Smooth muscle cell (in vitro differentiated cells): ENCODE measurements at regions not wholly inside any gene's neighbourhood (a gene's known extent, or its start where the extent isn't known, plus 50 kb on each side); places are given as distances from the start of the nearest gene placed in this dataset.
A peak's percentile ranks its signal among the peaks of the same experiment; 100 is the strongest.

ENCODE experiments used
- DNase-seq: peaks from one replicate; lab custom pipeline; 2025; ENCODE audit not compliant: unreplicated experiment; lab: John Stamatoyannopoulos, UW
- H2AFZ ChIP-seq: fragments of 200-600 bp; sonication (generic); 2 replicates; pipeline ENCODE4 v1.6.0; 2016; ENCODE audit warnings: antibody characterized with exemption, low read depth, mild to moderate bottlenecking
- H3F3A ChIP-seq: fragments of 200-600 bp; sonication (generic); 2 replicates; pipeline ENCODE4 v1.6.0; 2017; ENCODE audit warnings: antibody characterized with exemption, low read depth
- H3K27ac ChIP-seq: fragments of 200-600 bp; sonication (generic); 2 replicates; pipeline ENCODE4 v1.5.1; 2016; ENCODE audit warnings: low read depth, mild to moderate bottlenecking
- H3K27me3 ChIP-seq: fragments of 200-600 bp; sonication (generic); 2 replicates; pipeline ENCODE4 v1.6.1; 2016; ENCODE audit warnings: low read depth, mild to moderate bottlenecking
- H3K36me3 ChIP-seq: fragments of 200-600 bp; sonication (generic); 2 replicates; pipeline ENCODE4 v1.5.1; 2016; ENCODE audit warnings: low read depth
- H3K4me1 ChIP-seq: fragments of 200-600 bp; sonication (generic); 2 replicates; pipeline ENCODE4 v1.5.1; 2016; ENCODE audit warnings: low read depth
- H3K4me2 ChIP-seq: fragments of 200-600 bp; sonication (generic); 2 replicates; pipeline ENCODE4 v1.6.0; 2016; ENCODE audit warnings: mild to moderate bottlenecking
- H3K4me3 ChIP-seq: fragments of 200-600 bp; sonication (generic); 2 replicates; pipeline ENCODE4 v1.5.1; 2016; ENCODE audit warnings: mild to moderate bottlenecking
- H3K79me2 ChIP-seq: fragments of 200-600 bp; sonication (generic); 2 replicates; pipeline ENCODE4 v1.6.0; 2016; ENCODE audit warnings: low read depth, mild to moderate bottlenecking
- H3K9ac ChIP-seq: fragments of 200-600 bp; sonication (generic); 2 replicates; pipeline ENCODE4 v1.6.0; 2016; ENCODE audit warnings: low read depth
- H3K9me3 ChIP-seq: fragments of 200-600 bp; sonication (generic); replicated peaks from 2 replicates; pipeline ENCODE4 v1.5.1; 2016; ENCODE audit warnings: low read depth
- H4K20me1 ChIP-seq: fragments of 200-600 bp; sonication (generic); 2 replicates; pipeline ENCODE4 v1.6.0; 2016; ENCODE audit warnings: low read depth
- CTCF ChIP-seq: fragments of 200-600 bp; sonication (generic); IDR thresholded peaks from 2 replicates; pipeline ENCODE4 v1.5.1; 2017; ENCODE audit warnings: borderline replicate concordance, mild to moderate bottlenecking, antibody characterized with exemption; ENCODE audit not compliant: insufficient read depth, poor library complexity, severe bottlenecking
- WGBS: methylation state at CpG from one replicate; pipeline ENCODE4 v1.1.7; 2016; ENCODE audit warnings: low lambda C conversion rate; 5-methylcytosine and 5-hydroxymethylcytosine counted together

DNA sequence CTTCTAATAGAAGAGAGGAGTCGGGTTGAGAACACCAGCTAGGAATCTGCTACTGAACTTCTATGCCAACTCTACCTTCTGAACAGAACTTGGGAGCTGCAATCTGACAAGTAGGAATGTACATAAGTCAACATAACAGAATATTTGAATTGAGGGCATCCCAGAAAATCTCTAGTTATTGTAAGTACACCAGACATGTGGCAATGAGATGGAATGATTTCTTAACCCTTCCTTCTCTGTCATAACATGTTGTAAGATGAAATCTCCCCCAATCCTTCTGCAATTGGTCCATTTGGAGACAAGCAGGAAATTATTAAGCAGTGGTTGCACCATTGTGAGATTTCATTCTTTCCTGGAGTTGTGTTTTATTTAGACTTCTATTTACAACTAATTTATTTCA, 68.7 kb upstream of the TMPO start:
- Histone ChIP-seq H3K27ac (no peak overlapping the region), H3K4me1 (peaks cover 4% of the 10 kb centered on the region), H3K9me3 (no peaks in the 10 kb centered on the region), H3K9ac (no peak overlapping the region), H3F3A (no peaks in the 10 kb centered on the region), H3K4me3 (no peak overlapping the region), H4K20me1 (no peaks in the 10 kb centered on the region), H3K27me3 (no peaks in the 10 kb centered on the region), H3K4me2 (no peak overlapping the region), H3K79me2 (no peaks in the 10 kb centered on the region), H3K36me3 (no peaks in the 10 kb centered on the region), H2AFZ (no peak overlapping the region)
- 80% methylated on average over 1 of the region's 1 CpG for WGBS
- no peak for DNase-seq
- no peak for TF ChIP-seq CTCF

- Histone ChIP-seq H3F3A (no peaks in the 10 kb centered on the region), H4K20me1 (no peaks in the 10 kb centered on the region), H3K27me3 (no peaks in the 10 kb centered on the region), H2AFZ (no peak overlapping the region), H3K9me3 (no peaks in the 10 kb centered on the region), H3K9ac (no peak overlapping the region), H3K4me3 (no peak overlapping the region), H3K27ac (no peak overlapping the region), H3K4me1 (peaks cover 4% of the 10 kb centered on the region), H3K36me3 (no peaks in the 10 kb centered on the region), H3K4me2 (no peak overlapping the region), H3K79me2 (no peaks in the 10 kb centered on the region)
- WGBS: 90% methylated on average over 3 of the region's 3 CpGs
- no peak for TF ChIP-seq CTCF
- no peak for DNase-seq
Measured at GRCh38 chr12:98449584-98449983, 65.8 kb upstream of the TMPO start.

DNA sequence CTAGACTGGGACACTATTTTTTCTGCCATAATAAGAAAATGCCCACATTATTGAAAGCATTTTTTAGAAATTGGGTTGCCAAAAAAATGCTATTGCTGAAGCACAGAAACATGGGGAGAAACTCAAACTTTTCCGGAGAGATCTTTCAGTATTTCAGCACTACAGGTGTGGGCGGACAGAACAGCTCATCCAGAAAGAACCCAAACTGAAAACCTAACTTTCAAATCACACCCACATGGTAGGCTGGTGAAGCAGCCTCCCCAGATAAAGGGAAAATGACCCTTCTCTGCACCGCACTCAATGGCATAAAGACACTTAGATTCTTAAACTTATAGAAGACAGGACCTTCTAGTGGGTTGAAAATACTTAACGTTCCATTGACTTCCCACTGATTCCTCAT, 62.3 kb upstream of the TMPO start:
- no peaks in the 10 kb centered on the region for H3K27me3 ChIP-seq
- WGBS: 47% methylated on average over 4 of the region's 4 CpGs
- no peaks in the 10 kb centered on the region for H3K36me3 ChIP-seq
- H4K20me1 ChIP-seq: no peaks in the 10 kb centered on the region
- H3K4me2 ChIP-seq: peak overlapping the region; percentile 53
- no peak overlapping the region for H2AFZ ChIP-seq
- TF ChIP-seq CTCF: no peak
- peak overlapping the region; percentile 29 for H3K27ac ChIP-seq
- H3K4me3 ChIP-seq: no peak overlapping the region
- no peaks in the 10 kb centered on the region for H3K79me2 ChIP-seq
- DNase-seq: no peak
- H3K4me1 ChIP-seq: no peaks in the 10 kb centered on the region
- no peaks in the 10 kb centered on the region for H3F3A ChIP-seq
- no peaks in the 10 kb centered on the region for H3K9me3 ChIP-seq
- no peak overlapping the region for H3K9ac ChIP-seq

DNA sequence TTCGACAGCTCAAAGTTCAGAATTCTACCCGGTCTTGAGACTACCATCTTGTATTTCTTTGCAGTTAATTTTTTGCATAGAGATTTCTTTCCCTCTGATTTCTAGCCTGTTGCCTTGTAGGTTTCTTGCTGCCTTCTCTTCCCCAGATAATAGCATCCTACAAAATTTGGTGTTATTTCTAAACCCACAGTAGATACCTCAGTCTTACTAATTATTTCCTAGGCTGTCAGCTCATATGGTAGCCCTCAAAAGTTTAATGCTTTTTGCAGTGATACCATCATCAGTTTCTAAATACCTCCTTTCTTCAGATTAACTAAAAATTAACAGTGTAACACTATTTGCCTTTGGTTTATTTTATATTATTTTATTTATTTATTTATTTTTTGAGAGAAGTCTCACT, 61.9 kb upstream of the TMPO start:
- Histone ChIP-seq H2AFZ (no peak overlapping the region), H3K9me3 (no peaks in the 10 kb centered on the region), H3K4me3 (no peak overlapping the region), H4K20me1 (no peaks in the 10 kb centered on the region), H3K36me3 (no peaks in the 10 kb centered on the region), H3F3A (no peaks in the 10 kb centered on the region), H3K4me1 (no peaks in the 10 kb centered on the region), H3K27me3 (no peaks in the 10 kb centered on the region), H3K79me2 (no peaks in the 10 kb centered on the region), H3K9ac (no peak overlapping the region), H3K4me2 (peak overlapping the region; percentile 53), H3K27ac (peak overlapping the region; percentile 29)
- no peak for TF ChIP-seq CTCF
- DNase-seq: no peak
- 58% methylated on average over 2 of the region's 2 CpGs for WGBS
